ENCODE measurements at regions not wholly inside any gene's neighbourhood (a gene's known extent, or its start where the extent isn't known, plus 50 kb on each side); places are given as distances from the start of the nearest gene placed in this dataset.

DNA sequence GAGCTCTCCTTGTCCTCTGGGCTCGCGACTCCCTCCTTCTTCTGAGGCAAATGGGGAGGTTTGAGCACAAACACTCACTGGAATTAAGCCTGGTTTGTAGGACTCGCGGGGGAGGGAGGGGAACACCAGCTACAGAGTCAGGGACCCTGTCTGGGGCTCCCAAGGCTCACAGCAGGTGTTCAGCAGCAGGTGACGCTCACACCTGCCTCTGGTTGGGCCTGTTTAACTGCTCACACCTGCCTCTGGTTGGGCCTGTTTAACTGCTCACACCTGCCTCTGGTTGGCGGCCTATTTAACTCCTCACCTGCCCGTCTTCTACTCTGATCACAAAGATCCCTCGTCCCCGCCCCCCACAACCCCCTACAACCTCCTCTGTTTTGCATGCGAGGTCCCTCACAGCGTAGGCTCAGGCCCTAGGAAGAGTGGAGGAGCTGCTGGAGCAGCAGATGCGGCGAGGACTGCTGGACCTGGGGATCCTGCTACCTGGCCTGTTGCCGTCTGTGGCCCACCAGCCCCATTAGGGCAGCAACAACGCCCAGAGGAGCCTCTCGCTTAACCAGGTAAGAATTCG is 181.9 kb downstream of the ERMARD start:
- DNase-seq (ENCODE audit: low spot score): no peak
- TF ChIP-seq, protein P1, sequence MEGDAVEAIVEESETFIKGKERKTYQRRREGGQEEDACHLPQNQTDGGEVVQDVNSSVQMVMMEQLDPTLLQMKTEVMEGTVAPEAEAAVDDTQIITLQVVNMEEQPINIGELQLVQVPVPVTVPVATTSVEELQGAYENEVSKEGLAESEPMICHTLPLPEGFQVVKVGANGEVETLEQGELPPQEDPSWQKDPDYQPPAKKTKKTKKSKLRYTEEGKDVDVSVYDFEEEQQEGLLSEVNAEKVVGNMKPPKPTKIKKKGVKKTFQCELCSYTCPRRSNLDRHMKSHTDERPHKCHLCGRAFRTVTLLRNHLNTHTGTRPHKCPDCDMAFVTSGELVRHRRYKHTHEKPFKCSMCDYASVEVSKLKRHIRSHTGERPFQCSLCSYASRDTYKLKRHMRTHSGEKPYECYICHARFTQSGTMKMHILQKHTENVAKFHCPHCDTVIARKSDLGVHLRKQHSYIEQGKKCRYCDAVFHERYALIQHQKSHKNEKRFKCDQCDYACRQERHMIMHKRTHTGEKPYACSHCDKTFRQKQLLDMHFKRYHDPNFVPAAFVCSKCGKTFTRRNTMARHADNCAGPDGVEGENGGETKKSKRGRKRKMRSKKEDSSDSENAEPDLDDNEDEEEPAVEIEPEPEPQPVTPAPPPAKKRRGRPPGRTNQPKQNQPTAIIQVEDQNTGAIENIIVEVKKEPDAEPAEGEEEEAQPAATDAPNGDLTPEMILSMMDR (conservative IDR thresholded peaks at IDR 0.05; ENCODE audit: low read depth): no peak
- no peak overlapping the region for H3K27ac ChIP-seq
- ChIA-PET CTCF (no interaction called here), POLR2A (ENCODE audit: low non-redundant PET) (no interaction called here)

- CTCF ChIA-PET: interaction anchor here (0.7 kb wide), 1 partner anchor 375 kb away, joined by 3 read pairs; no protein-coding TSS in a partner anchor
- H3K27ac ChIP-seq: no peak overlapping the region
- no peak for DNase-seq (ENCODE audit: low spot score)
- POLR2A ChIA-PET (ENCODE audit: low non-redundant PET): no interaction called here
- TF ChIP-seq, protein P1 (conservative IDR thresholded peaks at IDR 0.05; ENCODE audit: low read depth): no peak
Observed at GRCh38 chr6:169932491-169932890, 181.1 kb downstream of the ERMARD start.

DNA sequence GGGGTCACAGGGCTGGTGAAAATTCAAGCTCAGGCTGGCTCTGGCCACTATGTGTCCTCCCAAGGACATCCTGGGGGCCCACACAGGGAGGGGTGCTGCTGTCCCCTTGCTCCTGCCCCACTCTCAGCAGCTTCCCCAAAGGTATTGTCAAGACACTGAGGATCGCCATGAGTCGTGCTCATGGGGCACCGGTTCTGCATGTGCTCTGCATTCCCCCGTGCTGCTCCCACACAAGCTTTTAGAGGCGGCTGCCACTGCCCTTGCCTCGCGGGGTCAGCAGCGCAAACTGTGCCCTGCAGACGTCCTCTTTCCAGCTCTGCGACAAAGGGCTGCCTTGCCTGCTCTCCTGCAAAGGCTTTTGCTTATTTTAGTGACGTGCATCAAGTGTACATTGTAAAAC is 179.8 kb downstream of the ERMARD start:
- ChIA-PET POLR2A (ENCODE audit: low non-redundant PET) (no interaction called here), CTCF (no interaction called here)
- no peak overlapping the region for H3K27ac ChIP-seq
- no peak for DNase-seq (ENCODE audit: low spot score)
- TF ChIP-seq, protein P1 (conservative IDR thresholded peaks at IDR 0.05; ENCODE audit: low read depth): no peak

GRCh38 chr6:169930799-169931198 is 179.4 kb downstream of the ERMARD start:
- DNase-seq (ENCODE audit: low spot score): no peak
- TF ChIP-seq, protein P1 (conservative IDR thresholded peaks at IDR 0.05; ENCODE audit: low read depth): no peak
- ChIA-PET POLR2A (ENCODE audit: low non-redundant PET) (no interaction called here), CTCF (no interaction called here)
- no peak overlapping the region for H3K27ac ChIP-seq

- TF ChIP-seq, protein P1 (conservative IDR thresholded peaks at IDR 0.05; ENCODE audit: low read depth): no peak
- ChIA-PET POLR2A (ENCODE audit: low non-redundant PET) (no interaction called here), CTCF (interaction anchor here (0.5 kb wide), 1 partner anchor 23 kb away, joined by 4 read pairs; no protein-coding TSS in a partner anchor)
- H3K27ac ChIP-seq: no peak overlapping the region
- DNase-seq (ENCODE audit: low spot score): no peak
Observed at GRCh38 chr6:169927711-169928110, 176.3 kb downstream of the ERMARD start.

DNA sequence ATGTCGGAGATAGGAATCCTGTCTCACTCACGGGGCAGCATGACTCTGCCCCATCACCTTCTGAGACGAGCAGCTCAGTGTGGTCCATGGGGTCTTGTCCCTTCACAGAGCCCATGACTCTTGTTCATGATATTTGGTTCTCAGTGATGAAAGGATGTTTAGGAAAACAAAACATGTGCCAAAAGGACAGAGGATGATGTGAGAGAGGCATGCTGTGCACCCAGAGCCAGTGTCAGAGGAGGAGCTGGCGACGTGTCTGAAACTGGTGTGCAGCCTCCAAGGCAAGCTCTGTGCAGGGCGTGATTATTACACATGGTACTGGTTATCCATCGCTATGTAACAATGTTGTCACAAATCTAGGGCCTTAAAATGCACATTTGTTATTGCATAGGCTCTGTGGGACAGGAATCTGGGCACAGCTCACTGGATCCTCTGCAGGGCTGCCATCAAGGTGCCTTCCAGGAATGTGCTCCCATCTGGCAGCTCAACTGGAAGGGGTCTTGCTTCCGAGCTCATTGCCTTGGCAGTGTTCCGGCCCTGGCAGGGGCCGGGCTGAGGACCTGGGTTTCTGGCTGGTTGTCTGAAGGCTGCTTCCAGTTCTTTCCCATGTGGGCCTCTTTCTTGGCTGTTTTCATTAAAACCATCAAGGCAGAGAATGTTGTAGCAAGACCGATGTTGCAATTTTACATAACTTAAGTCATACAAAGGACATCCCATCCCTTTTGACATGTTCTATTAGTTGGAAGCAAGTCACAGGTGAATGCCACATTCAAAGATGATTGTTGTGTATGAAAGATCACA is 175.4 kb downstream of the ERMARD start:
- no peak for DNase-seq (ENCODE audit: low spot score)
- ChIA-PET POLR2A (ENCODE audit: low non-redundant PET) (no interaction called here), CTCF (no interaction called here)
- TF ChIP-seq, protein P1 (conservative IDR thresholded peaks at IDR 0.05; ENCODE audit: low read depth): no peak
- no peak overlapping the region for H3K27ac ChIP-seq

All from RWPE1 (cell line).